ENCODE measurements at regions not wholly inside any gene's neighbourhood (a gene's known extent, or its start where the extent isn't known, plus 50 kb on each side); places are given as distances from the start of the nearest gene placed in this dataset.

GRCh38 chr5:71972777-71973473, 134.3 kb upstream of the MAP1B start (continued):
- 0 out of 2 replicates have a peak, but pooled peaks have one; percentile 66 for TF ChIP-seq AHDC1 (CRISPR knock-in tag; IDR thresholded peaks at IDR 0.05; ENCODE audit: borderline replicate concordance)
- TF ChIP-seq, protein P1, sequence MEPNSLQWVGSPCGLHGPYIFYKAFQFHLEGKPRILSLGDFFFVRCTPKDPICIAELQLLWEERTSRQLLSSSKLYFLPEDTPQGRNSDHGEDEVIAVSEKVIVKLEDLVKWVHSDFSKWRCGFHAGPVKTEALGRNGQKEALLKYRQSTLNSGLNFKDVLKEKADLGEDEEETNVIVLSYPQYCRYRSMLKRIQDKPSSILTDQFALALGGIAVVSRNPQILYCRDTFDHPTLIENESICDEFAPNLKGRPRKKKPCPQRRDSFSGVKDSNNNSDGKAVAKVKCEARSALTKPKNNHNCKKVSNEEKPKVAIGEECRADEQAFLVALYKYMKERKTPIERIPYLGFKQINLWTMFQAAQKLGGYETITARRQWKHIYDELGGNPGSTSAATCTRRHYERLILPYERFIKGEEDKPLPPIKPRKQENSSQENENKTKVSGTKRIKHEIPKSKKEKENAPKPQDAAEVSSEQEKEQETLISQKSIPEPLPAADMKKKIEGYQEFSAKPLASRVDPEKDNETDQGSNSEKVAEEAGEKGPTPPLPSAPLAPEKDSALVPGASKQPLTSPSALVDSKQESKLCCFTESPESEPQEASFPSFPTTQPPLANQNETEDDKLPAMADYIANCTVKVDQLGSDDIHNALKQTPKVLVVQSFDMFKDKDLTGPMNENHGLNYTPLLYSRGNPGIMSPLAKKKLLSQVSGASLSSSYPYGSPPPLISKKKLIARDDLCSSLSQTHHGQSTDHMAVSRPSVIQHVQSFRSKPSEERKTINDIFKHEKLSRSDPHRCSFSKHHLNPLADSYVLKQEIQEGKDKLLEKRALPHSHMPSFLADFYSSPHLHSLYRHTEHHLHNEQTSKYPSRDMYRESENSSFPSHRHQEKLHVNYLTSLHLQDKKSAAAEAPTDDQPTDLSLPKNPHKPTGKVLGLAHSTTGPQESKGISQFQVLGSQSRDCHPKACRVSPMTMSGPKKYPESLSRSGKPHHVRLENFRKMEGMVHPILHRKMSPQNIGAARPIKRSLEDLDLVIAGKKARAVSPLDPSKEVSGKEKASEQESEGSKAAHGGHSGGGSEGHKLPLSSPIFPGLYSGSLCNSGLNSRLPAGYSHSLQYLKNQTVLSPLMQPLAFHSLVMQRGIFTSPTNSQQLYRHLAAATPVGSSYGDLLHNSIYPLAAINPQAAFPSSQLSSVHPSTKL (CRISPR knock-in tag; IDR thresholded peaks at IDR 0.05) = peak; percentile 43
- peak; percentile 25; the same call in 1 of the 2 replicates for TF ChIP-seq NR2C2 (CRISPR knock-in tag; IDR thresholded peaks at IDR 0.05; ENCODE audit: borderline replicate concordance)
- TF ChIP-seq FOXO1 (CRISPR knock-in tag; IDR thresholded peaks at IDR 0.05) = peak; percentile 44; the same call in 1 of the 2 replicates
- TF ChIP-seq LCORL (IDR thresholded peaks at IDR 0.05) = no peak
- peak; percentile 90 for TF ChIP-seq LCORL (CRISPR knock-in tag; IDR thresholded peaks at IDR 0.05)
- peak in 1 of 2 experiments; percentile 15; a peak in 1 of 4 replicates for TF ChIP-seq EP300 (IDR thresholded peaks at IDR 0.05; ENCODE audit: low read depth in 2 of 2, low read length in 2 of 2)
- no peak for TF ChIP-seq EP300 (CRISPR knock-in tag; IDR thresholded peaks at IDR 0.05; ENCODE audit: borderline replicate concordance)
- no peak for TF ChIP-seq ZNF10 (CRISPR knock-in tag; IDR thresholded peaks at IDR 0.05; ENCODE audit: borderline replicate concordance, low read depth)
- TF ChIP-seq, protein P2, sequence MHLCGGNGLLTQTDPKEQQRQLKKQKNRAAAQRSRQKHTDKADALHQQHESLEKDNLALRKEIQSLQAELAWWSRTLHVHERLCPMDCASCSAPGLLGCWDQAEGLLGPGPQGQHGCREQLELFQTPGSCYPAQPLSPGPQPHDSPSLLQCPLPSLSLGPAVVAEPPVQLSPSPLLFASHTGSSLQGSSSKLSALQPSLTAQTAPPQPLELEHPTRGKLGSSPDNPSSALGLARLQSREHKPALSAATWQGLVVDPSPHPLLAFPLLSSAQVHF (CRISPR knock-in tag; IDR thresholded peaks at IDR 0.05) = no peak
- no peak for TF ChIP-seq ZNF30 (CRISPR knock-in tag; IDR thresholded peaks at IDR 0.05)
- peak; percentile 88 for TF ChIP-seq FOXP4 (CRISPR knock-in tag; IDR thresholded peaks at IDR 0.05)
